ENCODE measurements at regions not wholly inside any gene's neighbourhood (a gene's known extent, or its start where the extent isn't known, plus 50 kb on each side); places are given as distances from the start of the nearest gene placed in this dataset.

DNA sequence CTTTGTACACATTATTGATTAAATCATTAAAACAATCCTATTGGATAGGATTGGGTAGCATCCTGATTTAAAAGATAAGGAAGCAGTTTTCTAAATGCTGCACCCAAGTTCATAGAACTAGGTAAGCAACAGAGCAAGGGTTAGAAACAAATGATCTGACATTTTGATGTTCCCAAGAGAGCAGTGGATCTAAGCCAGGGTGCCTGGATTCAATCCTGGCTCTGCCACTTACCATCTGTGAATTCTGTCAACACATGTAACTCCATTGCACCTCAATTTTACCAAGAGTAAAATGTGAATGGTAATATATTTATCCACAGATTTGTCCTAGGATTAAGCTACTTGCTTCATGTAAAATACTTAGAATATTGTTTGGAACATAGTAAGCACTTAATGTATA lies 982.6 kb upstream of the FANCL start:
- no TSS peak for BruUV-seq (replicated peaks)
- Histone ChIP-seq H3K27ac (no peak overlapping the region), H3F3A (ENCODE audit: insufficient read depth, low read depth) (no peaks in the 10 kb centered on the region), H3K79me2 (ENCODE audit: low read depth) (no peaks in the 10 kb centered on the region), H4K20me1 (ENCODE audit: insufficient read depth) (no peaks in the 10 kb centered on the region), H3K9me3 (ENCODE audit: insufficient read depth, low read depth) (no peaks in the 10 kb centered on the region), H3K36me3 (ENCODE audit: low read depth) (no peaks in the 10 kb centered on the region), H3K4me1 (replicated peaks; ENCODE audit: insufficient read depth) (no peaks in the 10 kb centered on the region), H3K27me3 (ENCODE audit: insufficient read depth, low read depth) (0 out of 2 replicates have a peak, but pooled peaks cover 6% of the 10 kb centered on the region), H2AFZ (no peak overlapping the region), H3K9me2 (ENCODE audit: insufficient read depth) (no peaks in the 10 kb centered on the region), H3K4me2 (no peak overlapping the region), H3K4me3 (no peak overlapping the region)
- POLR2A ChIA-PET (ENCODE audit: unreplicated experiment) = no interaction called here
- DNase-seq = no peak
- CTCF ChIA-PET = no interaction called here
- TF ChIP-seq, protein P1, sequence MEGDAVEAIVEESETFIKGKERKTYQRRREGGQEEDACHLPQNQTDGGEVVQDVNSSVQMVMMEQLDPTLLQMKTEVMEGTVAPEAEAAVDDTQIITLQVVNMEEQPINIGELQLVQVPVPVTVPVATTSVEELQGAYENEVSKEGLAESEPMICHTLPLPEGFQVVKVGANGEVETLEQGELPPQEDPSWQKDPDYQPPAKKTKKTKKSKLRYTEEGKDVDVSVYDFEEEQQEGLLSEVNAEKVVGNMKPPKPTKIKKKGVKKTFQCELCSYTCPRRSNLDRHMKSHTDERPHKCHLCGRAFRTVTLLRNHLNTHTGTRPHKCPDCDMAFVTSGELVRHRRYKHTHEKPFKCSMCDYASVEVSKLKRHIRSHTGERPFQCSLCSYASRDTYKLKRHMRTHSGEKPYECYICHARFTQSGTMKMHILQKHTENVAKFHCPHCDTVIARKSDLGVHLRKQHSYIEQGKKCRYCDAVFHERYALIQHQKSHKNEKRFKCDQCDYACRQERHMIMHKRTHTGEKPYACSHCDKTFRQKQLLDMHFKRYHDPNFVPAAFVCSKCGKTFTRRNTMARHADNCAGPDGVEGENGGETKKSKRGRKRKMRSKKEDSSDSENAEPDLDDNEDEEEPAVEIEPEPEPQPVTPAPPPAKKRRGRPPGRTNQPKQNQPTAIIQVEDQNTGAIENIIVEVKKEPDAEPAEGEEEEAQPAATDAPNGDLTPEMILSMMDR (conservative IDR thresholded peaks at IDR 0.05) = no peak
- TF ChIP-seq EZH2 (IDR thresholded peaks at IDR 0.05; ENCODE audit: low read depth) = no peak
- intact Hi-C loops (cut with micrococcal nuclease; ENCODE audit: unreplicated experiment) = no loop called here

- Histone ChIP-seq H3K36me3 (ENCODE audit: low read depth) (no peaks in the 10 kb centered on the region), H3K4me3 (no peak overlapping the region), H3K9me3 (ENCODE audit: insufficient read depth, low read depth) (no peaks in the 10 kb centered on the region), H3K4me1 (replicated peaks; ENCODE audit: insufficient read depth) (no peaks in the 10 kb centered on the region), H3K4me2 (no peak overlapping the region), H3K9me2 (ENCODE audit: insufficient read depth) (no peaks in the 10 kb centered on the region), H3K27me3 (ENCODE audit: insufficient read depth, low read depth) (0 out of 2 replicates have a peak, but pooled peaks cover 4% of the 10 kb centered on the region), H2AFZ (no peak overlapping the region), H4K20me1 (ENCODE audit: insufficient read depth) (no peaks in the 10 kb centered on the region), H3K27ac (no peak overlapping the region), H3K79me2 (ENCODE audit: low read depth) (no peaks in the 10 kb centered on the region), H3F3A (ENCODE audit: insufficient read depth, low read depth) (no peaks in the 10 kb centered on the region)
- TF ChIP-seq EZH2 (IDR thresholded peaks at IDR 0.05; ENCODE audit: low read depth) = no peak
- TF ChIP-seq, protein P1 (conservative IDR thresholded peaks at IDR 0.05) = no peak
- no peak for DNase-seq
- ChIA-PET POLR2A (ENCODE audit: unreplicated experiment) (no interaction called here), CTCF (no interaction called here)
- intact Hi-C loops (cut with micrococcal nuclease; ENCODE audit: unreplicated experiment) = no loop called here
- no TSS peak for BruUV-seq (replicated peaks)
Observed at GRCh38 chr2:59217360-59217759, 976.2 kb upstream of the FANCL start.

DNA sequence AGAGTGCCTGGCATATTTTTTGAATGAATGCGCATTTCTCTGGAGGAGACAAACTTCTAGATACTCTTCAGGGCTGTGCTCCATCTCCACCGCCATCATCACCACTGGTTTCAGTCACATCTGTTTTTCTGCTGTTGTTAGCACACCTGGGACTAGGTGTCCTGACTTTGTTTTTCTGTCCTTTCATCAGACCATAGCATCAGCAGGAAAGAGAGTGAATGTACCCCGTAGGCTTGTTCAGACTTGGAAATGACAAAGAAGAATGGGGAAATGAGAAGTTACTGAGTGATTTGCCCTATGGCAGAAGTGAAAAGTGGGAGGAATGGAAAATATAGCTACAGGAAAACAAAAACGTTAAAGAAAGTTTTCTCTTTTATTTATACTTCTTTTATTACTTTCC lies 965.2 kb upstream of the FANCL start:
- no peaks in the 10 kb centered on the region for H3K9me3 ChIP-seq (ENCODE audit: insufficient read depth, low read depth)
- no peaks in the 10 kb centered on the region for H3K9me2 ChIP-seq (ENCODE audit: insufficient read depth)
- H3K4me1 ChIP-seq (replicated peaks; ENCODE audit: insufficient read depth) = no peaks in the 10 kb centered on the region
- H3F3A ChIP-seq (ENCODE audit: insufficient read depth, low read depth) = no peaks in the 10 kb centered on the region
- CTCF ChIA-PET = no interaction called here
- intact Hi-C loops (cut with micrococcal nuclease; ENCODE audit: unreplicated experiment) = no loop called here
- TF ChIP-seq, protein P1 (conservative IDR thresholded peaks at IDR 0.05) = no peak
- TF ChIP-seq EZH2 (IDR thresholded peaks at IDR 0.05; ENCODE audit: low read depth) = no peak
- H4K20me1 ChIP-seq (ENCODE audit: insufficient read depth) = no peaks in the 10 kb centered on the region; the same call in 1 of the 2 replicates
- DNase-seq = no peak
- POLR2A ChIA-PET (ENCODE audit: unreplicated experiment) = no interaction called here
- H2AFZ ChIP-seq = no peak overlapping the region
- no peaks in the 10 kb centered on the region for H3K36me3 ChIP-seq (ENCODE audit: low read depth)
- no peak overlapping the region for H3K4me3 ChIP-seq
- no TSS peak for BruUV-seq (replicated peaks)
- H3K4me2 ChIP-seq = no peak overlapping the region
- H3K27me3 ChIP-seq (ENCODE audit: insufficient read depth, low read depth) = no peaks in the 10 kb centered on the region
- no peak overlapping the region for H3K27ac ChIP-seq
- H3K79me2 ChIP-seq (ENCODE audit: low read depth) = no peaks in the 10 kb centered on the region

All from PC-9 (cell line).